NCI-H146 treated with DMSO at 0.1 percent for 48 hours (cell line): ENCODE measurements at regions not wholly inside any gene's neighbourhood (a gene's known extent, or its start where the extent isn't known, plus 50 kb on each side); places are given as distances from the start of the nearest gene placed in this dataset.

ENCODE experiments used
- DNase-seq: peaks from one replicate; lab custom pipeline; 2025; ENCODE audit not compliant: unreplicated experiment; lab: John Stamatoyannopoulos, UW

- no peak for DNase-seq
Observed at GRCh38 chr2:144161061-144161460, 358.9 kb downstream of the ZEB2 start.

GRCh38 chr2:144159240-144159639 lies 360.7 kb downstream of the ZEB2 start:
- DNase-seq = no peak

- no peak for DNase-seq
Observed at GRCh38 chr2:144158096-144158495, 361.8 kb downstream of the ZEB2 start.

GRCh38 chr2:144156736-144157640 lies 362.9 kb downstream of the ZEB2 start:
- DNase-seq = no peak

GRCh38 chr2:144154205-144154604 lies 365.7 kb downstream of the ZEB2 start:
- no peak for DNase-seq

- no peak for DNase-seq
Observed at GRCh38 chr2:144152817-144153271, 367.1 kb downstream of the ZEB2 start.

GRCh38 chr2:144151851-144152250 lies 368.1 kb downstream of the ZEB2 start:
- DNase-seq = no peak

GRCh38 chr2:144151405-144151804 lies 368.5 kb downstream of the ZEB2 start:
- DNase-seq = no peak

- no peak for DNase-seq
Observed at GRCh38 chr2:144147356-144147755, 372.6 kb downstream of the ZEB2 start.

- DNase-seq = no peak
Observed at GRCh38 chr2:144146876-144147275, 373.0 kb downstream of the ZEB2 start.

GRCh38 chr2:144146076-144146475 lies 373.8 kb downstream of the ZEB2 start:
- no peak for DNase-seq

GRCh38 chr2:144143294-144144151 lies 376.4 kb downstream of the ZEB2 start:
- no peak for DNase-seq

- DNase-seq = no peak
Observed at GRCh38 chr2:144140891-144141290, 379.0 kb downstream of the ZEB2 start.

- DNase-seq = no peak
Observed at GRCh38 chr2:144137705-144138428, 382.1 kb downstream of the ZEB2 start.

- no peak for DNase-seq
Observed at GRCh38 chr2:144137272-144137671, 382.6 kb downstream of the ZEB2 start.

- DNase-seq = no peak
Observed at GRCh38 chr2:144136297-144137010, 383.5 kb downstream of the ZEB2 start.

GRCh38 chr2:144133936-144134665 lies 385.8 kb downstream of the ZEB2 start:
- no peak for DNase-seq

GRCh38 chr2:144132357-144132756 lies 387.6 kb downstream of the ZEB2 start:
- no peak for DNase-seq

GRCh38 chr2:144131042-144131441 lies 388.9 kb downstream of the ZEB2 start:
- no peak for DNase-seq

GRCh38 chr2:144130551-144130950 lies 389.4 kb downstream of the ZEB2 start:
- no peak for DNase-seq
